MCF 10A (cell line): ENCODE measurements at regions not wholly inside any gene's neighbourhood (a gene's known extent, or its start where the extent isn't known, plus 50 kb on each side); places are given as distances from the start of the nearest gene placed in this dataset.

Experiments used
- BruUV-seq: library from RNA; stranded (reverse); fragments of 400-500 nt; replicated peaks from 2 replicates; lab custom pipeline; 2021; lab: Mats Ljungman, UMichigan
- CTCF ChIA-PET: fragments of 300-600 bp; sonication (Branson Sonifier 250); formaldehyde crosslinking; extraction: SDS; loops from one replicate; lab custom pipeline; 2021; ENCODE audit warnings: antibody characterized with exemption, inconsistent platforms; lab: Yijun Ruan, JAX
- POLR2A ChIA-PET: fragments of 300-600, 350-650 bp; sonication (Branson Sonifier 250); formaldehyde crosslinking; extraction: SDS; loops from one replicate; lab custom pipeline; 2020; ENCODE audit warnings: antibody characterized with exemption, inconsistent platforms; lab: Yijun Ruan, JAX
- DNase-seq: peaks from one replicate; pipeline ENCODE4 v3.0.0-alpha.2; 2018; ENCODE audit not compliant: unreplicated experiment
- H3K27ac Mint-ChIP-seq: one replicate; pipeline ENCODE4 v1.8.0; 2022; ENCODE audit warnings: mild to moderate bottlenecking, low read depth, mixed read lengths; ENCODE audit not compliant: unreplicated experiment
- H3K27me3 Mint-ChIP-seq: one replicate; pipeline ENCODE4 v1.8.0; 2022; ENCODE audit warnings: mixed read lengths; ENCODE audit not compliant: insufficient read depth, unreplicated experiment
- H3K36me3 Mint-ChIP-seq: one replicate; pipeline ENCODE4 v1.8.0; 2022; ENCODE audit warnings: mild to moderate bottlenecking, moderate library complexity, mixed read lengths; ENCODE audit not compliant: insufficient read depth, unreplicated experiment
- H3K4me1 Mint-ChIP-seq: one replicate; pipeline ENCODE4 v1.8.0; 2022; ENCODE audit warnings: mixed read lengths; ENCODE audit not compliant: insufficient read depth, unreplicated experiment
- H3K4me3 Mint-ChIP-seq: one replicate; pipeline ENCODE4 v1.8.0; 2022; ENCODE audit warnings: mild to moderate bottlenecking, moderate library complexity, mixed read lengths; ENCODE audit not compliant: unreplicated experiment
- H3K9me3 Mint-ChIP-seq: one replicate; pipeline ENCODE4 v1.8.0; 2022; ENCODE audit warnings: mixed read lengths; ENCODE audit not compliant: unreplicated experiment
- intact Hi-C: fragments of 100-400 bp; cut with micrococcal nuclease; formaldehyde crosslinking; loops from 2 replicates; pipeline ENCODE4 v1.14.1; 2022
- TF ChIP-seq, protein P1 (sequence below): fragments of 200-600 bp; IDR thresholded peaks from one replicate; pipeline ENCODE4 v1.8.0; 2022; ENCODE audit warnings: antibody characterized with exemption, mild to moderate bottlenecking; ENCODE audit not compliant: unreplicated experiment

GRCh38 chr1:172926070-172926469 is 124.7 kb downstream of the TNFSF18 start:
- Mint-ChIP-seq H3K4me1 (peaks cover 28% of the 10 kb centered on the region), H3K27me3 (no peaks in the 10 kb centered on the region), H3K36me3 (no peaks in the 10 kb centered on the region), H3K9me3 (no peaks in the 10 kb centered on the region), H3K27ac (no peak overlapping the region), H3K4me3 (no peak overlapping the region)
- TF ChIP-seq, protein P1, sequence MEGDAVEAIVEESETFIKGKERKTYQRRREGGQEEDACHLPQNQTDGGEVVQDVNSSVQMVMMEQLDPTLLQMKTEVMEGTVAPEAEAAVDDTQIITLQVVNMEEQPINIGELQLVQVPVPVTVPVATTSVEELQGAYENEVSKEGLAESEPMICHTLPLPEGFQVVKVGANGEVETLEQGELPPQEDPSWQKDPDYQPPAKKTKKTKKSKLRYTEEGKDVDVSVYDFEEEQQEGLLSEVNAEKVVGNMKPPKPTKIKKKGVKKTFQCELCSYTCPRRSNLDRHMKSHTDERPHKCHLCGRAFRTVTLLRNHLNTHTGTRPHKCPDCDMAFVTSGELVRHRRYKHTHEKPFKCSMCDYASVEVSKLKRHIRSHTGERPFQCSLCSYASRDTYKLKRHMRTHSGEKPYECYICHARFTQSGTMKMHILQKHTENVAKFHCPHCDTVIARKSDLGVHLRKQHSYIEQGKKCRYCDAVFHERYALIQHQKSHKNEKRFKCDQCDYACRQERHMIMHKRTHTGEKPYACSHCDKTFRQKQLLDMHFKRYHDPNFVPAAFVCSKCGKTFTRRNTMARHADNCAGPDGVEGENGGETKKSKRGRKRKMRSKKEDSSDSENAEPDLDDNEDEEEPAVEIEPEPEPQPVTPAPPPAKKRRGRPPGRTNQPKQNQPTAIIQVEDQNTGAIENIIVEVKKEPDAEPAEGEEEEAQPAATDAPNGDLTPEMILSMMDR: no peak
- no peak for DNase-seq
- intact Hi-C loops: no loop called here
- ChIA-PET CTCF (interaction anchor here (0.6 to 3.1 kb wide), 5 partner anchors 8 to 574 kb away, joined by 3 to 10 read pairs (median 3); no protein-coding TSS in a partner anchor), POLR2A (interaction anchor here (1.0 to 1.1 kb wide), 2 partner anchors 23 to 47 kb away, joined by 3 read pairs; no protein-coding TSS in a partner anchor)
- no TSS peak for BruUV-seq

DNA sequence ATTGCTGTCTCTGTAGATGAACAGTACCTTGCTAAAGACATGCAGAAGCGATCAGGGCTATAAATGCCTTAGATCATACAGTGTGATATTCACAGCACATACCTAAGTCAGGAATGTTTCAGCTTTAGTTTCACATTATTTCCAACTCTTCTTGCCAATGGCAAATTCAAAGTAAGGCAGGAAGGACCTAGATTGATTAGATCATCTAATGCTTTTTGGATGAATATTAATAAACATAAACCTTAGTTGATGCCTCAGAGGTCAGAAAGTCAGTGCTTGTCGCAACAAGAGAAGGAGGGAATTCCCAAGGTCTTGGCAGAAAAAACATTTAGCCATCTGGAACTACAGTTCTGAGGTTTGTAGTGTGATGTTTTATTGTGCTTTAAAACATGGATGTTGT is 122.3 kb downstream of the TNFSF18 start:
- Mint-ChIP-seq H3K4me3 (no peak overlapping the region), H3K36me3 (no peaks in the 10 kb centered on the region), H3K27ac (peak overlapping the region; percentile 44), H3K4me1 (peaks cover 37% of the 10 kb centered on the region), H3K9me3 (no peaks in the 10 kb centered on the region), H3K27me3 (no peaks in the 10 kb centered on the region)
- BruUV-seq: no TSS peak
- ChIA-PET POLR2A (interaction anchor here (0.9 to 1.5 kb wide), 4 partner anchors 25 to 271 kb away, joined by 3 to 5 read pairs (median 4); no protein-coding TSS in a partner anchor), CTCF (interaction anchor here (0.6 to 1.3 kb wide), 6 partner anchors 11 to 502 kb away, joined by 3 to 4 read pairs (median 3); no protein-coding TSS in a partner anchor)
- TF ChIP-seq, protein P1: no peak
- peak; percentile 59 for DNase-seq
- intact Hi-C loops: no loop called here

GRCh38 chr1:172929006-172929405 is 121.7 kb downstream of the TNFSF18 start:
- Mint-ChIP-seq H3K4me3 (no peak overlapping the region), H3K27ac (peak overlapping the region; percentile 44), H3K9me3 (no peaks in the 10 kb centered on the region), H3K27me3 (no peaks in the 10 kb centered on the region), H3K36me3 (no peaks in the 10 kb centered on the region), H3K4me1 (peaks cover 43% of the 10 kb centered on the region)
- DNase-seq: no peak
- intact Hi-C loops: no loop called here
- BruUV-seq: no TSS peak
- TF ChIP-seq, protein P1: no peak
- POLR2A ChIA-PET: interaction anchor here (0.9 to 1.5 kb wide), 4 partner anchors 25 to 271 kb away, joined by 3 to 5 read pairs (median 4); no protein-coding TSS in a partner anchor
- CTCF ChIA-PET: interaction anchor here (0.6 to 1.3 kb wide), 6 partner anchors 10 to 502 kb away, joined by 3 to 4 read pairs (median 3); no protein-coding TSS in a partner anchor

DNA sequence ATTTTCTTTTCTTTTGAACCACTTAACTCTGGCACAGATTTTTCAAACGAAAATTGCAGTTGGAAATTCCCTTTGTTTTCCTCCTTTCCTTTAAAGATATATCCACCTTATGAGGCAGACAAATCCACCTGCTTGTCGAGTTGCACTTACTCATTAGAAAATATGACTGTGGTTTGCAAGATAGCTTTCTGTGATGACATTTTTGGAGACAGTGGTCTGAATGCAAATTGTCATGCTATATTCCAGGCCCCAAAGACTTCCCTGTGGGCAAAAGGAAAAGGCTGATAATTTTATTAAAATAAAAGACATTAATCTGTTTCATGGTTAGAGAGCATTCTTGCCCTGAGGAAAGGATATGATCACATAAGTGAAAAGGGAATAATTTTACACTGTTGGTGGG is 120.6 kb downstream of the TNFSF18 start:
- no peaks in the 10 kb centered on the region for H3K9me3 Mint-ChIP-seq
- no peak overlapping the region for H3K27ac Mint-ChIP-seq
- no peaks in the 10 kb centered on the region for H3K27me3 Mint-ChIP-seq
- DNase-seq: no peak
- peaks cover 49% of the 10 kb centered on the region for H3K4me1 Mint-ChIP-seq
- TF ChIP-seq, protein P1: no peak
- intact Hi-C loops: loop anchor here (5.0 kb wide), 1 partner anchor 47 kb away; no protein-coding TSS in a partner anchor
- no peaks in the 10 kb centered on the region for H3K36me3 Mint-ChIP-seq
- ChIA-PET CTCF (interaction anchor here (0.6 to 1.8 kb wide), 5 partner anchors 10 to 848 kb away, joined by 3 to 9 read pairs (median 3); no protein-coding TSS in a partner anchor), POLR2A (interaction anchor here (1.5 kb wide), 1 partner anchor 26 kb away, joined by 5 read pairs; no protein-coding TSS in a partner anchor)
- BruUV-seq: no TSS peak
- H3K4me3 Mint-ChIP-seq: no peak overlapping the region
